Suppressor macrophage treated with lipopolysaccharide for 4 hours (primary cell): ENCODE measurements at regions not wholly inside any gene's neighbourhood (a gene's known extent, or its start where the extent isn't known, plus 50 kb on each side); places are given as distances from the start of the nearest gene placed in this dataset.
A peak's percentile ranks its signal among the peaks of the same experiment; 100 is the strongest.

ENCODE experiments used
- DNase-seq: peaks from one replicate; pipeline ENCODE4 v3.0.0-alpha.2; 2020

DNA sequence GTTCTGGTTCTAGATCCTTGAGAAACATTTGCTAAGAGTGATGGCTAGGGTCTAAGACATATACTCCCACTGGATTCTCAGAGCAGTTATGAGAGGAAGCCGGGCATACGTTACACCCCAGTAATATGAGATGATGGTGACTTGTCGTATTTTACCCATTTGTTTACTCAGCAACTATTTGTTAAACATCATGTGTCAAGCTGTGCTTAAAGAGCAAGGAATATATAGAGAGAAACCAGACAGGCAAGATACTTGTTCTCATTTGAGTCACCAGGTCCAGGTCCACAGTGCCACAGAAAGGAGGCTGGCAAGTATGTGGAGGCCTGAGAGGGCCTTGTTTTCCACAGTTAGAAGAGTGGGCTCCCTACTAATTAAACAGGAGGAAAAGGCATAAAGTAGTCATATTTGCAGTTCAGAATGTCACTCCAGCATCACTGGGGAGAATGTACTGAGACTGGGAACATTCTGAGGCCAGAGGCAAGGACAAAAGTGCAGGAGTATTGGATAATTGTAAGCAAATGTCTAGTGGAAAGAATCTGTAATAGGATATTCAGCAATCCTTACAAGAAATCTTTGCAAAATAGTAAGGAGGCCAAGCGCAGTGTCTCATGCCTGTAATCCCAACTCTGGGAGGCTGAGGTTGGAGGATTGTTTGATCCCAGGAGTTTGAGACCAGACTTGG is 142.2 kb downstream of the IRS2 start:
- no peak for DNase-seq

- DNase-seq: no peak
Measured at GRCh38 chr13:109642358-109642757, 144.0 kb downstream of the IRS2 start.

- no peak for DNase-seq
Measured at GRCh38 chr13:109636736-109637135, 149.6 kb downstream of the IRS2 start.

GRCh38 chr13:109631069-109631468 is 155.3 kb downstream of the IRS2 start:
- DNase-seq: no peak

- DNase-seq: no peak
Measured at GRCh38 chr13:109630271-109630670, 156.1 kb downstream of the IRS2 start.

- DNase-seq: no peak
Measured at GRCh38 chr13:109629737-109630136, 156.6 kb downstream of the IRS2 start.

GRCh38 chr13:109628251-109628699 is 158.1 kb downstream of the IRS2 start:
- DNase-seq: no peak

GRCh38 chr13:109627649-109628048 is 158.7 kb downstream of the IRS2 start:
- no peak for DNase-seq

GRCh38 chr13:109626386-109627171 is 159.8 kb downstream of the IRS2 start:
- no peak for DNase-seq

DNA sequence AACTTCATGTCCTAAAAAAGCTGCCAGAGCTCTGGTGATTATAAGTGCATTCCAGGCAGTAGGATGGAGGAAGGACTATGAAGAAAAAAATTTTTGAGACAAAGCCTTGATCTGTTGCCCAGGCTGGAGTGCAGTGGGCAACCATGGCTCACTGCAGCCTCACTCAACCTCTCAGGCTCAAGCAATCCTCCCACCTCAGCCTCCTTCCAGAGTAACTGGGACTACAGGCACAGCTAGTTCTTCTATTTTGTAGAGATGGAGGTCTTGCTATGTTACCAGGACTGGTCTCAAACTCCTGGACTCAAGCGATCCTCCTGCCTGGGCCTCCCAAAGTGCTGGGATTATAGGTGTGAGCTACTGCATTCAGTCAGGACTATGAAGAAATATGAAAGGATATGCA is 161.2 kb downstream of the IRS2 start:
- DNase-seq: no peak

GRCh38 chr13:109622006-109622405 is 164.4 kb downstream of the IRS2 start:
- DNase-seq: no peak

- no peak for DNase-seq
Measured at GRCh38 chr13:109615721-109616420, 170.5 kb downstream of the IRS2 start.

DNA sequence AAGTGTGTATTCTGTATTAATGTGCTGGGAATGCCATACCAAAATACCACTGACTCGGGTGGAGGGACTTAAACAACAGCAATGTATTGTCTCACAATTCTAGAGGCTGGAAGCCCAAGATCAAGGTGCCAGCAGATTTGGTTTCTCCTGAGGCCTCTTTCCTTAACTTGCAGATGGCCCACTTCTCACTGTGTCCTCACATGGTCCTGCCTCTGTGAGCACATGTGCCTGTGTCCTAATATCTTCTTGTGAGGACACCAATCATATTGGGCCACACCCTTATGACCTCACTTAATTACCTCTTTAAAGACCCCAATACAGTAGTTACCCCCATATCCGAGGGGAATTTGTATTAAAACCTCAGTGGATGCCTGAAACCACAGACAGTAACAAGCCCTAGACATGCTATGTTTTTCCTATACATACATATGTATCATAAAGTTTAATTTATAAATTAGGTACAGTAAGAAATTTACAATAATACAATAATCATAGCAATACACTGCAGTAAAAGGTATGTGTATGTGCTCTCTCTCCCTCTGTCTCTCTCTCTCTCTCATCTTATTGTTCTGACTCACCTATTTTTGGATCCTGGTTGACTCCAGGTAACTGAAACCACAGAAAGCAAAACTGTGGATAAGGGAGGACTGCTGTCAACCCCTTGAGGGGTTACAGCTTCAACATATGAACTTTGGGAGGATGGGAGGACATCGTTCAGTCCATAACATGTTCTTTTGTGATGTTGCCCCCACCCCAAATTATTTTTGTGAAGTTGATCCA is 174.3 kb downstream of the IRS2 start:
- no peak for DNase-seq

DNA sequence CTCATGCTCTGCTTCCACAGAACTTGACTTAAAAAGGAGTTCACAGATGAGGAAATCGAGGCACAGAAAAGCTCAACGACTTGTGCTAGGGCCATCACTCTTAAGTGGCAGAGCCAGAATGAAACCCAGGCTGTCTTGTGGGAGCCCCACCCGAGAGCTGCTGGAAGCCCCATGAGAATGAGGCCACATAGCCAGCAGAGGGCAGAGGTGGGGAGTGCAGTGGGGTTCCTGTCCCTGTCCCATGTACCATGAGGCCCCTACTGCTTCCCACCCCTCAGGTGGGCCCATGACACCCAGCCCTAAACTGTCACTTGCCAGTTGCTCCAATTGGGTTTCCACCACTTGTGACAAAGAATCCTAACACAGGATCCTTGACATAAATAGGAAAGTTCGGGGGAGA is 175.9 kb downstream of the IRS2 start:
- peak; percentile 46 for DNase-seq

- DNase-seq: no peak
Measured at GRCh38 chr13:109608503-109608902, 177.9 kb downstream of the IRS2 start.

DNA sequence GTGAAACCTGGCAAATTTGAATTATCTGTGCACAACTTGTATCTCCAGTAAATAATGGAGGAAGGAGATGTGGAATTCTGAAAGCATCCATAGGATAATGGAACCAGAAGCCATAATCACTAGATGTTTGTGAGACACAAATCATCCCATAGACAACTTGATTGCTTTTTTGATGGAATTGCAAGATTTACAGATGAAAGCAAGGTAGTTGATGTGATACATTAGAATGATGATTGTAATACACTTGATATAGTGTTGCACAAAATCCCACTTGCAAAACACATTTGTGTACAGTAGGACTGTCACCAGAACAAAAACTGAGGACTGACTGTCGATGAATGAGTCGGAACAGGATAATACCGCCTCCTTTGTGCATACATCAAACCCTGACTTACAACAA is 178.3 kb downstream of the IRS2 start:
- DNase-seq: no peak

- no peak for DNase-seq
Measured at GRCh38 chr13:109606520-109606919, 179.9 kb downstream of the IRS2 start.

GRCh38 chr13:109605846-109606245 is 180.5 kb downstream of the IRS2 start:
- DNase-seq: no peak

DNA sequence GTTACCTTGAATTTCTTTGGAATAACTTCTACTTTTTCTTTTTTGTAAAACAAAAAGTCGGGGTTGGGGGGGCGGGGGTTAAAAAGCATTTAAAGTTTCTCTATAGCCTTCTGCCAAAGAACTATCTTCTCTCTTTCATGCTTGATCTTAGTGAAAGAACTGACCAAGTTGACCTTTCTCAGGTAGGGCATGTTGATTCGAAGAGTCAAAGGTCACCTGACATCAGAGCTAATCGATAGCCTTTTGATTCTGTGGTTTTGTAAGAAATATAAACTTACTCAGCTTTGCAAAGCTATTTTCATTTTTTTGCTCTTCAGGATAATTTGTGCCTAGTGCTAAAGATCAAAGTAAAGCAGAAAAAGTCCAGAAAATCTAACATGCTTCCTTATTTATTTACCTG is 181.5 kb downstream of the IRS2 start:
- DNase-seq: no peak

- DNase-seq: no peak
Measured at GRCh38 chr13:109602356-109602755, 184.0 kb downstream of the IRS2 start.

DNA sequence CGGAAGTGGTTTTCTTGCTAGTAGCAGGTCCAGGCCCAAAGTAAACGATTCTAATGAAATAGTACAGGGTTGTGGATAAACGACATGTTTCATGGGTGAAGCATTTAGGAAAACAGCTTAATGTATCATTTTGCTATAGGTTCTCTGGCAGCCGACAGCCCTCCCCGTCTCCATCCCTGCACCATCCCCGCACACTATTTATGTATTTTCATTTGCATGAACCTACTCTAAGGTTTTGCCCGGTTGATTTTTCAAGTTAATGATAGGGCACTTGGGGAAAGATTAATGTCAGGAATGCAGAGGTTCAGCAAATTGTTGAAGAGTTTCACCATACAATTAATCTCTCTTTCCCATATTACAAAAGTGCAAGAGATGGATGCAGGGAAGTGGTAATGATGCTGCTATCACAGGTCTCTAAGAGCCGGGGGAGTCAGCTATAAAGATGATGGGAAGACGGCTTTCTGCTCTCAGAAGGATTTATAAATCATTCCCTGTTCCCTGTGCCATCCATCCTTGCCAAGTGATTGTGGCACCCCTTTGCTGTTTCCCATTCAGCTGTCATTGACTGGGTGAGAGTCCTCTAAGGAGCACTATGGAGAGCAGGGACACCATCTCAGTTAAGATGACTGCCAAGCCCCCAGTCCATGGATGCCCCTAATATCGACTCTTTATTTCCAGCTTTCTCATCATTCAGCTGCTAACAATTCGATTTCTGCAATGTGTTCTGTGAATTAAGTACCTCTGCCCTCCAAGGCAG is 186.3 kb downstream of the IRS2 start:
- no peak for DNase-seq

DNA sequence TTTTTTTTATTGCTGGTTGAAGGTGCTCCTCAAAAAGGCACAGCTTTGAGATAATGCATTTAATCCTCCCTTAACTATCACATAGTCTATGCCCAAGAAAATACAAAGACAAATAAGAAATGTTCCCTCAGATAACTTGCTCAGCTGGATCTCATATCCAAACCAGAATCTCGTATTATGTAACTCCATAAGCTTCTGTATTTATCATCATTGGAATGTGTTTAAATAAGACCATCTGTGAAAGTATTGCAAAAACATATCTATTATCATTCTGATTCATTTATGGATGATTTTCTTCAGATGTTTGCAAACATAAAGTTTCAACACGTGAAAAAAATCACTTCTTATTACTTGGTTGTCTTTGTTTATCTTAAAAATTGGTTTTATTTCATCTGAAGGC is 190.9 kb downstream of the IRS2 start:
- no peak for DNase-seq
